ENCODE measurements at regions not wholly inside any gene's neighbourhood (a gene's known extent, or its start where the extent isn't known, plus 50 kb on each side); places are given as distances from the start of the nearest gene placed in this dataset.

- no peak overlapping the region for H3K27ac ChIP-seq
- H3K4me3 ChIP-seq, result no peak overlapping the region
- no peaks in the 10 kb centered on the region for H3K4me1 ChIP-seq
- H3K9me3 ChIP-seq, result no peaks in the 10 kb centered on the region
- H3K36me3 ChIP-seq, result no peaks in the 10 kb centered on the region
- TF ChIP-seq CTCF (IDR thresholded peaks at IDR 0.05), result no peak
- H3K27me3 ChIP-seq, result no peaks in the 10 kb centered on the region
- no peak for DNase-seq (ENCODE audit: low spot score)
These were observed 267.7 kb upstream of the RGS18 start for GRCh38 chr1:191890433-191891088.

- Histone ChIP-seq H3K27me3 (no peaks in the 10 kb centered on the region), H3K4me3 (no peak overlapping the region), H3K27ac (no peak overlapping the region), H3K9me3 (no peaks in the 10 kb centered on the region), H3K4me1 (no peaks in the 10 kb centered on the region), H3K36me3 (no peaks in the 10 kb centered on the region)
- no peak for TF ChIP-seq CTCF (IDR thresholded peaks at IDR 0.05)
- DNase-seq (ENCODE audit: low spot score), result no peak
These were observed 265.5 kb upstream of the RGS18 start for GRCh38 chr1:191892716-191893115.

GRCh38 chr1:191895049-191895448 lies 263.2 kb upstream of the RGS18 start:
- Histone ChIP-seq H3K4me1 (no peaks in the 10 kb centered on the region), H3K27ac (no peak overlapping the region), H3K36me3 (no peaks in the 10 kb centered on the region), H3K9me3 (no peaks in the 10 kb centered on the region), H3K4me3 (no peak overlapping the region), H3K27me3 (no peaks in the 10 kb centered on the region)
- DNase-seq (ENCODE audit: low spot score), result no peak
- no peak for TF ChIP-seq CTCF (IDR thresholded peaks at IDR 0.05)

GRCh38 chr1:191895462-191896058 lies 262.7 kb upstream of the RGS18 start:
- no peak for TF ChIP-seq CTCF (IDR thresholded peaks at IDR 0.05)
- H3K9me3 ChIP-seq, result no peaks in the 10 kb centered on the region
- H3K36me3 ChIP-seq, result no peaks in the 10 kb centered on the region
- H3K27me3 ChIP-seq, result no peaks in the 10 kb centered on the region
- DNase-seq (ENCODE audit: low spot score), result no peak
- no peak overlapping the region for H3K27ac ChIP-seq
- no peak overlapping the region for H3K4me3 ChIP-seq
- no peaks in the 10 kb centered on the region for H3K4me1 ChIP-seq

GRCh38 chr1:191897134-191897533 lies 261.1 kb upstream of the RGS18 start:
- H3K36me3 ChIP-seq, result no peaks in the 10 kb centered on the region

More at GRCh38 chr1:191897134-191897533, 261.1 kb upstream of the RGS18 start:
- Histone ChIP-seq H3K9me3 (no peaks in the 10 kb centered on the region), H3K4me1 (no peaks in the 10 kb centered on the region), H3K27me3 (no peaks in the 10 kb centered on the region), H3K27ac (no peak overlapping the region), H3K4me3 (no peak overlapping the region)
- TF ChIP-seq CTCF (IDR thresholded peaks at IDR 0.05), result no peak
- DNase-seq (ENCODE audit: low spot score), result no peak

All from right atrium auricular region (tissue), 2 donors.